ENCODE measurements at regions not wholly inside any gene's neighbourhood (a gene's known extent, or its start where the extent isn't known, plus 50 kb on each side); places are given as distances from the start of the nearest gene placed in this dataset.

DNA sequence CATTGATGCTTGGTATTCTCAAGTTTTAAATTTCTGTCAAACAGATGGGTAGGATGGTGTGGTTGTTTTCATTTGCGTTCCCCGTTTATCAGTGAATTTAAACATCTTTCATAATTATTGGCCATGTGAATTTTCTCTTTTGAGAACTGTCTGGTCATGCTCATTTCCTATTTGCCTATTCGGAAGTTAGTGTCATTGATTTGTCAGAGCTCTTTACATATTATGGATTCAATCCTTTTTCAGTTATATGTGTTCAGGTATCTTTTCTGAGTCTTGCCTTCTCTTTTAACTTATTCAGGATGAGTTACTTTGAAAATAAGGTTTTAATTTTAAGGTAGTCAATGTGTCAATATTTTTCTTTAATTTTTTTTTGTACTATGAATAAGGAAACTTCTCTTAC lies 315.7 kb downstream of the MN1 start:
- TF ChIP-seq TAF1 (IDR thresholded peaks at IDR 0.05; ENCODE audit: borderline replicate concordance, insufficient read depth, low read length): no peak
- no peak for TF ChIP-seq SIN3A (IDR thresholded peaks at IDR 0.05; ENCODE audit: borderline replicate concordance, insufficient read depth, low read length)
- TF ChIP-seq, protein P1, sequence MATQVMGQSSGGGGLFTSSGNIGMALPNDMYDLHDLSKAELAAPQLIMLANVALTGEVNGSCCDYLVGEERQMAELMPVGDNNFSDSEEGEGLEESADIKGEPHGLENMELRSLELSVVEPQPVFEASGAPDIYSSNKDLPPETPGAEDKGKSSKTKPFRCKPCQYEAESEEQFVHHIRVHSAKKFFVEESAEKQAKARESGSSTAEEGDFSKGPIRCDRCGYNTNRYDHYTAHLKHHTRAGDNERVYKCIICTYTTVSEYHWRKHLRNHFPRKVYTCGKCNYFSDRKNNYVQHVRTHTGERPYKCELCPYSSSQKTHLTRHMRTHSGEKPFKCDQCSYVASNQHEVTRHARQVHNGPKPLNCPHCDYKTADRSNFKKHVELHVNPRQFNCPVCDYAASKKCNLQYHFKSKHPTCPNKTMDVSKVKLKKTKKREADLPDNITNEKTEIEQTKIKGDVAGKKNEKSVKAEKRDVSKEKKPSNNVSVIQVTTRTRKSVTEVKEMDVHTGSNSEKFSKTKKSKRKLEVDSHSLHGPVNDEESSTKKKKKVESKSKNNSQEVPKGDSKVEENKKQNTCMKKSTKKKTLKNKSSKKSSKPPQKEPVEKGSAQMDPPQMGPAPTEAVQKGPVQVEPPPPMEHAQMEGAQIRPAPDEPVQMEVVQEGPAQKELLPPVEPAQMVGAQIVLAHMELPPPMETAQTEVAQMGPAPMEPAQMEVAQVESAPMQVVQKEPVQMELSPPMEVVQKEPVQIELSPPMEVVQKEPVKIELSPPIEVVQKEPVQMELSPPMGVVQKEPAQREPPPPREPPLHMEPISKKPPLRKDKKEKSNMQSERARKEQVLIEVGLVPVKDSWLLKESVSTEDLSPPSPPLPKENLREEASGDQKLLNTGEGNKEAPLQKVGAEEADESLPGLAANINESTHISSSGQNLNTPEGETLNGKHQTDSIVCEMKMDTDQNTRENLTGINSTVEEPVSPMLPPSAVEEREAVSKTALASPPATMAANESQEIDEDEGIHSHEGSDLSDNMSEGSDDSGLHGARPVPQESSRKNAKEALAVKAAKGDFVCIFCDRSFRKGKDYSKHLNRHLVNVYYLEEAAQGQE (IDR thresholded peaks at IDR 0.05; ENCODE audit: insufficient read depth in 1 of 2, low read depth in 2 of 2, low read length in 2 of 2): no peak
- no peak for TF ChIP-seq POLR2AphosphoS5 (IDR thresholded peaks at IDR 0.05; ENCODE audit: low read depth, low read length)
- TF ChIP-seq FOXP2 (optimal IDR thresholded peaks at IDR 0.05; ENCODE audit: borderline replicate concordance, extremely low read depth, extremely low read length, insufficient read depth): no peak

Data from PFSK-1 (cell line).